Stimulated activated CD8-positive, alpha-beta memory T cell treated with anti-CD3 and anti-CD28 coated beads, Interleukin-4, amount 100 ng/mL, for 1 hour (primary cell): ENCODE measurements at regions not wholly inside any gene's neighbourhood (a gene's known extent, or its start where the extent isn't known, plus 50 kb on each side); places are given as distances from the start of the nearest gene placed in this dataset.

Experiments used
- DNase-seq, 2 donors: peaks; one replicate each; pipeline ENCODE4 v3.0.0-alpha.2; 2020; ENCODE audit warnings: low read depth in 2 of 2, low spot score in 1 of 2

- DNase-seq, result no peak
These were observed 544.3 kb downstream of the EFNB2 start for GRCh38 chr13:105991131-105991530.

DNA sequence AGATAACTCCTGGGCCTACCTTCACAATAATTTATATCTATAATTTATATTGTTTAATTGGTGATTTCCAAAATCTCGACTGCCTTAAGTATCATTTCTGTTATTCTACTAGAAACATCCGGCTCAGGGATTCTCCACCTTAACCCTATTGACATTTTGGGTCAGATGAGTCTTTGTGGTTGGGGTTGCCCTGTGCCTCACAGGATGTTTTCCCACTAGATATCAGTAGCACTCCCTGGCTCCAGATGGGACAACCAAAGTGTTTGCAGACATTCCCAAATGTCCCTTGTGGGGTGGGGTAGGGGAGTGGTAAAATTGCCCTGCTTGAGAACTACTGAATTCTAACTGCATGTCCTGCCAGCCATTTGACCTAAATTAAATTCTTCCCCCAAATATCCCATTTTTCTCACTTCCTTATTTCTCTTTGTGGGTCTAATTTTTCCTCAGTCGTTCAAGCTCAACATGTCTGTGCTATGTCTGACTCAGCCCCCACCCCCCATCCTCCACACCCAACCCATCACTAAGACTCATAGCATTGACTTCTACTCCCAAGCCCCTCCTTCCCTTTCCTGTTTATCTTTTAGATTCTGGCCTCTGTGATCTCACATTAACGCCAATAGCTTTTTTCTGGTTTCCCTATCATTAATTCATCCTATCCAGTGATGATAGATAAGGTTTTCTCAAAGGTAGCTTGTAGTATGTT, 545.1 kb downstream of the EFNB2 start:
- no peak for DNase-seq

- DNase-seq, result no peak
These were observed 550.8 kb downstream of the EFNB2 start for GRCh38 chr13:105984646-105985045.

DNA sequence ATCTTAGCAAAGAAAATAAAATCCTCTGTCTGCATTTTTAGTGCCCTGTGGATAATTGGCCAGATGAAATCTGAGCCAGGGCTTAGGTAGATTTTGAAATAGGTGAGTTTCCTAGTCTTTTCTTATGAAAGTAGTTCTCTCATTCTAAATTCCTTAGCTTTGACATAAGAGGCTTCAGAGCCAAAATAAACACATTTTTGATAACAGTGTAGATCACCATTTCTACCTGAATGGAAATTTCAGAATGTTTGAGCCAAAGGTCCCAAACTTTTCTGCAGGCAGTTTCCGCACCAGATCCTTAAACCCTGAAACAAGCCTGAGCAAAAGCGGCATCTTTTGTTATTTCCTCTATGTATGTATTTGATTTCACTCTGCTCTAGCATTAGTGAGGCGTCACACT, 551.2 kb downstream of the EFNB2 start:
- DNase-seq, result no peak

DNA sequence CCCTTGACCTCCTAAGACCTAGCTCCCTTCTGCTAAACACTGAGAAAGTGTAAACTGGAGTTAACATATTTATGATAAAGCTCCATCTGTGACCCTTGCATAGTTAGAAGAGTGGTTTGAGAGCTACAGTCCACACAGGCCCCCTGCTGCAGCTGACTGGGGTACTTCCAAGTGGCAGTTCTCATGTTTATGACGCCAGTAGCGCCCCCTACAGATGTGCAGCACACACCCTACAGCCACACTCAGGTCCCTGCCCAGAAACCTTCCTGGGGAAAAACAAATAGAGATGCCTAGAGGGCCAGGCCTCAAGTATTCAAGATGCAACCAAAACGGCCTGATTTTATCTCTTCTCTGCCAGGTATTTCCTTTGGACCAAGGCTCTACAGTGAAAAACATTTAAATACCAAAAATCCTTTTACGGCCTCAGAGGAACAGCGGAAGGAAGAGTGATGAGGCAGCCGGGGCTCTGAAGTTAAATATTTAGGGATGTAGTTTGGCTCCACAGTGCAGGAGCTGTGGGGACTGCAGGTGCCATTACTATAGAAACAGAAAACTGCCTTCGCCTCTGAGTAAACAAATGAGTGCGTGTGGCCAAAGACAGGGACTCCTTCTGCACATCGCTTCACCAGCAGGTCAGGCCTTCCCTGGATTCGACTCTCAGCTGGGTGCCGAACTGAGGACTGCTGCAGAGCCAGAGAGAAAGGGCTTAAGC, 553.1 kb downstream of the EFNB2 start:
- DNase-seq, result no peak

GRCh38 chr13:105979131-105980011, 556.1 kb downstream of the EFNB2 start:
- no peak for DNase-seq

DNA sequence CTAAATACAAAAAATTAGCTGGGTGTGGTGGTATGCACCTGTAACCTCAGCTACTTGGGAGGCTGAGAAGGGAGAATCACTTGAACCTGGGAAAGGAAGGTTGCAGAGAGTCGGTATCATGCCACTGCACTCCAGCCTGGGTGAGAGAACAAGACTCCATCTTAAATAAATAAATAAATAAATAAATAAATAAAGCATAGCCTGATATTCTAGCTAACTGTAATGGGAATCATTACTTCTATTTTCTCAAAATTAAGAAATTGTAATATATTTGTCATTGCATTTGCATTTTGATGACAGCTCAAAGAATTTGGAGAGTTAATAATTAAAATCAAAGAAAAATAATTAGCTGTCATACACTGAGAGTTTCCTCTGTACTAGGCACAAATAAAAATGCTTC, 561.1 kb downstream of the EFNB2 start:
- no peak for DNase-seq

DNA sequence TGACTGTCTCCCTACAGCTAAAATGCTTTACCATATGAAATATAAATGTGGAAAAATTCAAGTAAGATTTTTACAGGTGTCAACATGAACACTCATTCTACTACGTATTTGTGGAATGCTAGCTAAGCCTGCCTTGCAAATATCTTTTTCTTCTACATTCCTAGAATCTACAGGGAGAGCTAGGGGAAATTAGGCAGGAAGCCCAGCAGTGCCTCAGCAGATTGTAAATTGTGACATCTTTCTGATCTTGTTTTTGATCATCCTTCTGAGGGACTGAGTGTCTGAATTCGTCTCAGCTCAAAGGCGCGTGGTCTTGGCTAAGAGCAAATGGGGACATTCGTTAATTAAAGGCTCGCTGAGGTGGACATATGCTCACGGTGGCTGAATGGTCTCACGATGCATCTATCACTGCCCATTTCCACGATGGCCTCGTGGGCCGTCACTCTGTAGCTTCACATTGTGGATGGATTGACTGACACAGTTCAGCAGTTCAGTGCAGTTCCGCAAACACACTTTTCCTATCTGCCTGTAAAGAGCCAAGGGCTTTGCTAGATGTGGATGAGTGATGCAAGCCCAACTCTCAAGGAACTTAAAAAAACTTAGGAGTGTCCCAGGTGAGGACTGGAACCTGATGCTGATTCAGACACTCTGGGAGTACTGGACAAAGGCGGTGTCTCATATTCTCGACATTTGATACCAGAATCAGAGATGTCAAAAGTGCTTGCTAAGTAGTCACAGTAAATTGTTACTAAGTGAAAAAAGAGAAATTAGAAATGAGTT, 562.5 kb downstream of the EFNB2 start:
- no peak for DNase-seq

DNA sequence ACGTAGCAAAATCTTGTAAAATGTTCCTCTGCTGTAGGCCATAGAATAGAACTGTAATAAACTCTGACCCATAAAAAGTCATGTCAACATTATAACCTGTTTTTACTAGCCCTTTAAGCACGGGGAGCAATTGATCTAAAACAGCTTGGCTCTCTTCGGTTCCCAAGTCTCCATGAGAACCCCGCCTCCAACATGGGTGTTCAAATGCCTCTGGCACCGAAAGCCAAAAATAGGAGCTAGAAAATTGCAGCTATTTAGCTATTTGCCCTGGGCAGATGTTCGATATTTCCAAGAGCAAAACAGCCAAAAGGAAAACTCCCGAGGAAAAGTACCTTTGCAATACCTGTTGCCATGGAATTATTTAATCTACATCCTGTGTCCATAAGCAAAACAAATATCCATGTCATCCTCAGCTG, 563.1 kb downstream of the EFNB2 start:
- DNase-seq, result no peak

- DNase-seq, result no peak
These were observed 563.7 kb downstream of the EFNB2 start for GRCh38 chr13:105971738-105972137.

DNA sequence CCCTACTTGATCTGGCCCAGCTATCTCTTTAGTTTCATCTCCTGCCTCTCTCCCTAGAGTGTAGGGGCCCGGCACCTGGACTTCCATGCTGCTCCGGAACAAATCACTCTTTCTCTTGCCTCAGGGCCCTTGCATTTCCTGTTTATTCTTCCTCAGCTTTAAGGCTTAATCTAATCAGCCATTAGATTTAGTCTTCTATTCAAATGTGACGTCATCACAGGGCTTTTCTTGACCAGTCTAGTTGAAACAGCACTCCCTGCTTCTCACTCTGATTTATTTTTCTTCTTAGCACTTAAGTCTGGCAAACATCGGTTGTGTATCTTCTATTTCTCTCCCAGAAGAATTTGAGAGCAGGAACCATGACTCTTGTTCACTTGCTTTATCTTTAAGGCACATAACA, 564.1 kb downstream of the EFNB2 start:
- DNase-seq, result no peak

DNA sequence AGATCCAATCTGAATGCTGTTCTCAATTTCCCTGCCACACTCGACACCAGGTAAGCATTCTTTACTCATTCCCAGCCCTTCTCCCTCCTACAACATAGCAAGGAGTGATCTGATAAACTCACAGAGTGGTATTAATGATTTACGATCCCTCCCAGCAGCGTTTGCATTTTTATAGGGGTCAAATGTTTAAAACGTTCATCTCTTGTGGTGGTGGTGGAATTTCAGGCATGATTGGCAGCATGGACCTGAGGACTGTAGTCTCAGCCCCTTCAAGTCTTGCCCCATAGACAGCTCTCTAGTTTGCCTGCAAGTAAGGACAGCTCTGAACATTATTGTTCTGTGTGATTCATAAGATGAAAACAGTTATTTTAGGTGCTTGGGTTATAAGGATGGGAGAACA, 565.7 kb downstream of the EFNB2 start:
- DNase-seq, result no peak

GRCh38 chr13:105965910-105966309, 569.6 kb downstream of the EFNB2 start:
- no peak for DNase-seq

GRCh38 chr13:105962080-105962479, 573.4 kb downstream of the EFNB2 start:
- no peak for DNase-seq

- DNase-seq, result no peak
These were observed 574.0 kb downstream of the EFNB2 start for GRCh38 chr13:105961438-105961837.

DNA sequence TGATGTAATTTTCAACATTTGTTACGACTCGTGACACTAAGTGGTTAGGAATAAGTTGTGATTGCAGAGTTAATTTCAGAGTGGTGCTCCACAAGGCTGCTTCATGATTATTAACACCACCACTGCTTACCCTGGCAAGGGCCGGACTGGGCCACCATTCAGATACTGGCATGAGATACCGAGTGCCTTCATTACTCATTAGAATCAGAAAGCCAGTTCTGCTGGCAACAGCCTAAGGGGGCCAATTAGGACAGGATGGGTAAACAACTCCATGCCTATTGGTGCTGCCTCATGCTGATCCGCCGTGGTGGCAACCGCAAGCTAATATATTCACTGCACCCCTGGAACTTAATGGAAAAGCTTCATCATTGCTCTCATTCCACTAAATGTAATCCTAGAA, 575.1 kb downstream of the EFNB2 start:
- no peak for DNase-seq

DNA sequence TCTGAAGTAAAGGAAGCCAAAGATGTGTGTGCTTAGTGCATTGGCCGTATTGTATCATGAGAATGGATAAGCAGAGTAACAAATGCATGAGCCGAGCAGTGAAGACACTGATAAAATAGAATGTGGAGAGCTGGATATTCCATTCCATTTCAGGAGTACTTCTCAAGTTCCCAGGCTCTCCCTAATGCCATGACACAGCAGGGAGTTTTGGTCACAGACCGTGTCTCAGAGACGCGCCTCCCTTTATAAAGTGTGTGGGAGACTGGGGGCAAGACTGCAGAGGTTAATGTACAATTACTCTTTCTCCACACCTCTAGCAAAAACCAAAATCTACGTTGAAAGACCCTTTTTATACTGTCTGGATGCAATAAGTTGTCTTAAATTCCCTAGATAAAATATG, 575.6 kb downstream of the EFNB2 start:
- no peak for DNase-seq

- no peak for DNase-seq
These were observed 577.6 kb downstream of the EFNB2 start for GRCh38 chr13:105957769-105958438.

- DNase-seq, result no peak
These were observed 578.5 kb downstream of the EFNB2 start for GRCh38 chr13:105956921-105957320.

DNA sequence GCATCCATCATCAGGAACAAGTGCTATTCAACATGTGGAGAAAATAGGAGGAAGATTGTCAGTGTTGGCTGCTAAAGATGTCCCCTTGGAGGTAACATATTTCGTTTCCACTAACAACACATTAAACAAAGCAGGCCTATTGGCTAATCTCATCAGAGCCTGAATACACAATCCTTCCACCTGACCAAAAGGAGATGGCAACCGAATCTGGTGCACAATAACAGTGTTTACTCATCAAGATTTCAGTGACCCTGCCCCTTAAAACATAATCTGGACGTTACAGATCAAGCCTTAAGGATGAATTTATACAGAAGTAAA, 582.5 kb downstream of the EFNB2 start:
- DNase-seq, result no peak
